Neural progenitor cell (in vitro differentiated cells): ENCODE measurements at regions not wholly inside any gene's neighbourhood (a gene's known extent, or its start where the extent isn't known, plus 50 kb on each side); places are given as distances from the start of the nearest gene placed in this dataset.

Source experiments
- CTCF ChIP-seq: fragments of 200-600 bp; sonication (generic); IDR thresholded peaks from 2 replicates; pipeline ENCODE4 v1.5.1; 2017; ENCODE audit warnings: antibody characterized with exemption, mild to moderate bottlenecking
- EZH2phosphoT487 ChIP-seq: fragments of 200-600 bp; sonication (generic); IDR thresholded peaks from 2 replicates; pipeline ENCODE4 v1.6.1; 2017; ENCODE audit warnings: antibody characterized with exemption

GRCh38 chr14:83416476-83416875 lies 1882.8 kb upstream of the SEL1L start:
- TF ChIP-seq CTCF, result no peak
- TF ChIP-seq EZH2phosphoT487, result no peak
